OCI-LY7 (cell line): ENCODE measurements at regions not wholly inside any gene's neighbourhood (a gene's known extent, or its start where the extent isn't known, plus 50 kb on each side); places are given as distances from the start of the nearest gene placed in this dataset.

Experiments
- BruUV-seq: library from RNA; stranded (reverse); fragments of 400-500 nt; replicated peaks from 2 replicates; lab custom pipeline; 2021; lab: Mats Ljungman, UMichigan
- CTCF ChIA-PET: fragments of 300-600 bp; sonication (Branson Sonifier 250); formaldehyde crosslinking; loops from one replicate; lab custom pipeline; 2022; ENCODE audit warnings: antibody characterized with exemption; ENCODE audit not compliant: unreplicated experiment; lab: Charles Lee
- POLR2A ChIA-PET: fragments of 300-600 bp; sonication (Branson Sonifier 250); formaldehyde crosslinking; loops from one replicate; lab custom pipeline; 2022; ENCODE audit warnings: antibody characterized with exemption; lab: Charles Lee
- DNase-seq: peaks from one replicate; pipeline ENCODE4 v3.0.0-alpha.2; 2015; ENCODE audit warnings: low spot score
- H2AFZ ChIP-seq: fragments of 200-600 bp; sonication (generic), shearing (Covaris generic); 2 replicates; pipeline ENCODE4 v1.6.1; 2014; ENCODE audit warnings: mild to moderate bottlenecking, antibody characterized with exemption, low read length, moderate library complexity
- H3K27ac ChIP-seq: fragments of 200-600 bp; sonication (generic); 2 replicates; pipeline ENCODE4 v1.5.1; 2014; ENCODE audit warnings: mixed run types, low read depth, mild to moderate bottlenecking, moderate library complexity, low read length, inconsistent platforms; ENCODE audit not compliant: poor library complexity, severe bottlenecking
- H3K36me3 ChIP-seq: fragments of 200-600 bp; sonication (generic); 2 replicates; pipeline ENCODE4 v1.6.1; 2014; ENCODE audit warnings: mild to moderate bottlenecking, antibody characterized with exemption, low read length, moderate library complexity, mixed read lengths; ENCODE audit not compliant: insufficient read depth
- H3K4me1 ChIP-seq: fragments of 200-600 bp; sonication (generic); 2 replicates; pipeline ENCODE4 v1.5.1; 2014; ENCODE audit warnings: mild to moderate bottlenecking, low read length; ENCODE audit not compliant: insufficient read depth, poor library complexity, severe bottlenecking
- H3K4me2 ChIP-seq: fragments of 200-600 bp; sonication (generic); 2 replicates; pipeline ENCODE4 v1.6.1; 2014; ENCODE audit warnings: mild to moderate bottlenecking, low read length
- H3K4me3 ChIP-seq: fragments of 200-600 bp; sonication (generic); 2 replicates; pipeline ENCODE4 v1.5.1; 2014; ENCODE audit warnings: mild to moderate bottlenecking, low read depth, low read length; ENCODE audit not compliant: poor library complexity, severe bottlenecking
- H3K79me2 ChIP-seq: fragments of 200-600 bp; sonication (generic); 2 replicates; pipeline ENCODE4 v1.6.1; 2016; ENCODE audit warnings: low read depth, mild to moderate bottlenecking, low read length, moderate library complexity, mixed read lengths; ENCODE audit not compliant: insufficient read depth
- H3K9me2 ChIP-seq: fragments of 200-600 bp; sonication (generic); 2 replicates; pipeline ENCODE4 v1.6.1; 2016; ENCODE audit warnings: mild to moderate bottlenecking, low read length, mixed read lengths; ENCODE audit not compliant: insufficient read depth
- H3K9me3 ChIP-seq: fragments of 200-600 bp; sonication (generic); 2 replicates; pipeline ENCODE4 v1.6.1; 2014; ENCODE audit warnings: mild to moderate bottlenecking, mixed run types, low read length, mixed read lengths
- H4K20me1 ChIP-seq: fragments of 200-600 bp; sonication (generic); 2 replicates; pipeline ENCODE4 v1.6.1; 2014; ENCODE audit warnings: mild to moderate bottlenecking, antibody characterized with exemption, low read length, moderate library complexity, mixed read lengths; ENCODE audit not compliant: insufficient read depth
- EZH2phosphoT487 ChIP-seq: fragments of 200-600 bp; sonication (generic); IDR thresholded peaks from 2 replicates; pipeline ENCODE4 v1.6.1; 2018; ENCODE audit warnings: low read depth, borderline replicate concordance, mild to moderate bottlenecking, mixed run types, antibody characterized with exemption, low read length, moderate library complexity, mixed read lengths
- intact Hi-C: fragments of 100-400 bp; cut with micrococcal nuclease; formaldehyde crosslinking; loops from one replicate; pipeline ENCODE4 v1.10.0; 2022; ENCODE audit not compliant: unreplicated experiment
- TF ChIP-seq, protein P1 (sequence below): fragments of 200-600 bp; sonication (generic); conservative IDR thresholded peaks from 2 replicates; pipeline ENCODE4 v1.5.1; 2014; ENCODE audit warnings: mild to moderate bottlenecking, antibody characterized with exemption, low read length, moderate library complexity, mixed read lengths

DNA sequence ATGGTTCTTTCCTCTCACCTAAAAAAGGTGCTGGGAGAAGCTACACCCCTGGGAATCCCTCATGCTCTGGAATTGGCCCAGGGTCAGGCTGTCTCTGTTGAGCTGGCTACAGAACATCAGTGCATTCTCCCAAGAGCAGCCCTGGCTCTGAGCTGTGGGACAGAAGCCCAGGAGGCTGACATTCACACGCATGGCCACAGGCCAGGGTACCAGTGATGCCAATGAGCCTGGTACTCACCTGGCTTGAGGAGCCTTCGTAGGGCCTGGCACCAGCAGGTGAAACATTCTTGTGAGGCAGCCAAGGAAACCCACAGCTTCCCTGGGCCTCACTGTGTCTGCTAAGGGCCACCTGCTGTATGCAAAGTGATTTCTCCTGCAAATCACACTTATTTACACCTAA lies 121.7 kb upstream of the CCL2 start:
- H3K9me3 ChIP-seq = no peaks in the 10 kb centered on the region
- no peaks in the 10 kb centered on the region for H3K36me3 ChIP-seq
- no peaks in the 10 kb centered on the region for H3K4me1 ChIP-seq
- H3K27ac ChIP-seq = no peak overlapping the region
- H3K4me3 ChIP-seq = no peak overlapping the region
- intact Hi-C loops = no loop called here
- H2AFZ ChIP-seq = no peak overlapping the region
- TF ChIP-seq EZH2phosphoT487 = no peak
- TF ChIP-seq, protein P1, sequence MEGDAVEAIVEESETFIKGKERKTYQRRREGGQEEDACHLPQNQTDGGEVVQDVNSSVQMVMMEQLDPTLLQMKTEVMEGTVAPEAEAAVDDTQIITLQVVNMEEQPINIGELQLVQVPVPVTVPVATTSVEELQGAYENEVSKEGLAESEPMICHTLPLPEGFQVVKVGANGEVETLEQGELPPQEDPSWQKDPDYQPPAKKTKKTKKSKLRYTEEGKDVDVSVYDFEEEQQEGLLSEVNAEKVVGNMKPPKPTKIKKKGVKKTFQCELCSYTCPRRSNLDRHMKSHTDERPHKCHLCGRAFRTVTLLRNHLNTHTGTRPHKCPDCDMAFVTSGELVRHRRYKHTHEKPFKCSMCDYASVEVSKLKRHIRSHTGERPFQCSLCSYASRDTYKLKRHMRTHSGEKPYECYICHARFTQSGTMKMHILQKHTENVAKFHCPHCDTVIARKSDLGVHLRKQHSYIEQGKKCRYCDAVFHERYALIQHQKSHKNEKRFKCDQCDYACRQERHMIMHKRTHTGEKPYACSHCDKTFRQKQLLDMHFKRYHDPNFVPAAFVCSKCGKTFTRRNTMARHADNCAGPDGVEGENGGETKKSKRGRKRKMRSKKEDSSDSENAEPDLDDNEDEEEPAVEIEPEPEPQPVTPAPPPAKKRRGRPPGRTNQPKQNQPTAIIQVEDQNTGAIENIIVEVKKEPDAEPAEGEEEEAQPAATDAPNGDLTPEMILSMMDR = no peak
- BruUV-seq = no TSS peak
- POLR2A ChIA-PET = no interaction called here
- H3K9me2 ChIP-seq = no peaks in the 10 kb centered on the region
- DNase-seq = no peak
- CTCF ChIA-PET = no interaction called here
- no peaks in the 10 kb centered on the region for H4K20me1 ChIP-seq
- no peak overlapping the region for H3K4me2 ChIP-seq
- no peaks in the 10 kb centered on the region for H3K79me2 ChIP-seq

DNA sequence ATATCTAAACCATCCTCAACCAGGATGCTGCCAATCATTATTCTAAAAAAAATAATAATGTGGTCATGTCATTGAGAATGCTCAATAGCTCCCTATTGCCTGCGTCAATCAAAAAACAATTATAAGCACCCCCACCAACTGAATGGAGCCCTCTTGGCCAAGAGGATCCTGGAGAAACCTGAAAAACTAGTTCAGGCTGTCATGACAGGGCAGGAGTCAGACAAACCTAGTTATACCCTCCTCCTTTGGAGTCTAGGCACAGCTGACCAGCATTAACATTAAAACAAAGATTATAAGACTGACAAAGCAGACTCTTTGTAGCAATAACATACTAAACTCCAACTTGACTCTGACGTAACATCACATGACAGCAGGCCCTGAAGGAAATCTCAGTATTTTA lies 119.2 kb upstream of the CCL2 start:
- H4K20me1 ChIP-seq = no peaks in the 10 kb centered on the region
- no peak overlapping the region for H3K27ac ChIP-seq
- no TSS peak for BruUV-seq

DNA sequence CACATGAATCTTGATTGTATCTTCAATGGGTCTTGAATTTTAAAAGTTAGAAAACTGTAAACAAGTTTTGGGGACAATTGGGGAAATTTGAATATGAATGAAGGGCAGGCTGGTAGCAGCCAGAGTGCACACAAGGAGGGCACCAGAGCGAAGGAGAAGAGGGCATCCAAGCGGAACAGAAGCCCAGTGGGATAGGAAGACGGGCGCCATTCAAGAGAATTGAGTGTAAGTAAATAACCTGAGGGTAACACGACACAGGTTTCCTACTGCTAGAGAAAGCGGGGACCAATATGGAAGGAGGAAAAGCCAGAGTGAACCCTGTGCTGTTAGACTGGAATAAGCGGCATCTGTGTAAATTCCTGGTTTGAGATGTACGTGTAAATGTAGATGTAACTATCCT lies 115.1 kb upstream of the CCL2 start:
- Histone ChIP-seq H3K36me3 (no peaks in the 10 kb centered on the region), H3K4me2 (no peak overlapping the region), H3K4me1 (no peaks in the 10 kb centered on the region), H3K9me2 (no peaks in the 10 kb centered on the region), H3K27ac (no peak overlapping the region), H3K4me3 (no peak overlapping the region), H4K20me1 (no peaks in the 10 kb centered on the region), H3K79me2 (no peaks in the 10 kb centered on the region), H3K9me3 (no peaks in the 10 kb centered on the region), H2AFZ (no peak overlapping the region)
- intact Hi-C loops = no loop called here
- DNase-seq = no peak
- CTCF ChIA-PET = no interaction called here
- POLR2A ChIA-PET = no interaction called here
- no TSS peak for BruUV-seq
- TF ChIP-seq, protein P1 = no peak
- no peak for TF ChIP-seq EZH2phosphoT487

More for the DNA sequence above, 119.2 kb upstream of the CCL2 start:
- no peak overlapping the region for H3K4me2 ChIP-seq
- TF ChIP-seq EZH2phosphoT487 = no peak
- TF ChIP-seq, protein P1 = no peak
- ChIA-PET POLR2A (no interaction called here), CTCF (no interaction called here)
- no peaks in the 10 kb centered on the region for H3K4me1 ChIP-seq
- no peaks in the 10 kb centered on the region for H3K79me2 ChIP-seq
- no peaks in the 10 kb centered on the region for H3K9me3 ChIP-seq
- H3K9me2 ChIP-seq = no peaks in the 10 kb centered on the region
- H3K4me3 ChIP-seq = no peak overlapping the region
- DNase-seq = no peak
- H3K36me3 ChIP-seq = no peaks in the 10 kb centered on the region
- H2AFZ ChIP-seq = no peak overlapping the region
- intact Hi-C loops = no loop called here
